Fibroblast of lung (primary cell): ENCODE measurements at regions not wholly inside any gene's neighbourhood (a gene's known extent, or its start where the extent isn't known, plus 50 kb on each side); places are given as distances from the start of the nearest gene placed in this dataset.

Experiments used
- DNase-seq, 2 donors: peaks; one replicate each; pipeline versions ENCODE4 v3.0.0 to v3.0.0-alpha.2; 2010; ENCODE audit warnings: low read depth in 2 of 2
- H2AFZ ChIP-seq: 2 replicates; pipeline ENCODE4 v1.5.1; 2012; ENCODE audit warnings: low read length, control low read depth, inconsistent platforms
- H3K27ac ChIP-seq: 2 replicates; pipeline ENCODE4 v1.5.1; 2011; ENCODE audit warnings: low read length, control low read depth; ENCODE audit not compliant: insufficient read depth
- H3K27me3 ChIP-seq: 2 replicates; pipeline ENCODE4 v1.5.1; 2011; ENCODE audit warnings: mild to moderate bottlenecking, low read length; ENCODE audit not compliant: control insufficient read depth, insufficient read depth
- H3K36me3 ChIP-seq: 2 replicates; pipeline ENCODE4 v1.5.1; 2011; ENCODE audit warnings: low read length; ENCODE audit not compliant: control insufficient read depth, insufficient read depth
- H3K4me1 ChIP-seq: 2 replicates; pipeline ENCODE4 v1.5.1; 2011; ENCODE audit warnings: low read length; ENCODE audit not compliant: control insufficient read depth, insufficient read depth; ENCODE audit errors: extremely low read depth
- H3K4me2 ChIP-seq: 2 replicates; pipeline ENCODE4 v1.5.1; 2011; ENCODE audit warnings: low read length, control low read depth; ENCODE audit not compliant: insufficient read depth; ENCODE audit errors: extremely low read depth
- H3K4me3 ChIP-seq, 4 experiments: fragments of 200-600 bp in 1 of 4; sonication (generic) in 1 of 4; replicated peaks in 1 of 4; 2 replicates each; pipeline ENCODE4 v1.5.1; 2011 to 2016; ENCODE audit warnings: low read length in 4 of 4, low read depth in 3 of 4, mild to moderate bottlenecking in 3 of 4, control low read depth in 2 of 4, inconsistent platforms in 1 of 4, mixed read lengths in 1 of 4; ENCODE audit not compliant: insufficient read depth in 1 of 4; ENCODE audit errors: control extremely low read depth in 1 of 4
- H3K79me2 ChIP-seq: 2 replicates; pipeline ENCODE4 v1.5.1; 2012; ENCODE audit warnings: mild to moderate bottlenecking, low read length, inconsistent platforms; ENCODE audit not compliant: control insufficient read depth, insufficient read depth
- H3K9ac ChIP-seq: 2 replicates; pipeline ENCODE4 v1.5.1; 2011; ENCODE audit warnings: mild to moderate bottlenecking, low read length, control low read depth; ENCODE audit not compliant: insufficient read depth
- H3K9me3 ChIP-seq: 2 replicates; pipeline ENCODE4 v1.5.1; 2012; ENCODE audit warnings: low read depth, low read length; ENCODE audit not compliant: control insufficient read depth, insufficient read depth
- H4K20me1 ChIP-seq: 2 replicates; pipeline ENCODE4 v1.5.1; 2011; ENCODE audit warnings: low read length; ENCODE audit not compliant: control insufficient read depth, insufficient read depth; ENCODE audit errors: extremely low read depth
- EZH2 ChIP-seq: IDR thresholded peaks from 2 replicates; pipeline ENCODE4 v1.5.1; 2012; ENCODE audit warnings: low read length, control low read depth, mild to moderate bottlenecking; ENCODE audit errors: missing control alignments
- TF ChIP-seq, protein P1 (sequence below), 2 donors: IDR thresholded peaks in 1 of 2; conservative IDR thresholded peaks in 1 of 2; 1 replicate in 1 of 2; 2 replicates in 1 of 2; pipeline ENCODE4 v1.5.1; 2011 to 2012; ENCODE audit warnings: low read length in 2 of 2, control low read depth in 1 of 2, inconsistent platforms in 1 of 2, low read depth in 1 of 2, mild to moderate bottlenecking in 1 of 2

DNA sequence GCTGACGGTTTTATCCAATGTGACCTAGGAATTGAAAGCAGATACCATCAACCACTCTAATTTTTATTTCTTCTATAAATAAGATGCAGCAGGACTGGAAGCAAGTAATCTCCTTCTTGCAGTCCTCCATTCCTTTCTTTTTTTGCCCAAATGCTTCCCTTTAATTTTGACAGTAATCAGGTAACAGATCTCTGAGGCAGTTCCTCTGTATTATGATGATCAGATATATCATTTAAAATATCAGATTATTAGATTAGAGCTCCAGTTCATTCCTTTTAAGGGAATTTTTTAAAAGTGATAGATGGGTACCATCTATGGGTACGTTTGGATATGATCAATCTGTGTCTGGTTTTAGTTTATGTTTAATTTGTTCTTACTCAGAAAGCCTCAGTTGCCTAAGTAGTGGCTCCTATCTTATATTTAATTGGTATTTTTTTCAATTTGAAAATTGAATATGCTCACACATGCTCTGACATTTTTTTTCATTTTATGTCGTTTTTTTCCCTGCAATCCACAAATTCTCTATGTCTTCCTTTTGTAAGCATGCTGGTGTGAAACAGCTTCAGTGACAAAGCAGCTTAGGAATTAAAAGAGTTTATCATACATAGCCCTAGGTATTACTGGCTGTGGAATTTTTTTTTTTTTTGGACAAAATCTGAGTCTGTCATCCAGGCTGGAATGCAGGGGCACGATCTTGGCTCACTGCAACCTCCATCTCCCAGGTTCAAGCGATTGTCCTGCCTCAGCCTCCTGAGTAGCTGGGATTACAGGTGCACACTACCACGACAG, 73.7 kb upstream of the ANK2 start:
- Histone ChIP-seq H3K27ac (no peak overlapping the region), H2AFZ (no peak overlapping the region), H3K4me1 (no peaks in the 10 kb centered on the region), H3K9ac (no peak overlapping the region), H3K79me2 (no peaks in the 10 kb centered on the region), H3K4me2 (no peak overlapping the region), H3K36me3 (no peaks in the 10 kb centered on the region), H3K27me3 (no peaks in the 10 kb centered on the region), H4K20me1 (no peaks in the 10 kb centered on the region), H3K9me3 (no peaks in the 10 kb centered on the region), H3K4me3 (no peak overlapping the region)
- peak in 1 of 2 donors; percentile 21 for DNase-seq
- TF ChIP-seq, protein P1, sequence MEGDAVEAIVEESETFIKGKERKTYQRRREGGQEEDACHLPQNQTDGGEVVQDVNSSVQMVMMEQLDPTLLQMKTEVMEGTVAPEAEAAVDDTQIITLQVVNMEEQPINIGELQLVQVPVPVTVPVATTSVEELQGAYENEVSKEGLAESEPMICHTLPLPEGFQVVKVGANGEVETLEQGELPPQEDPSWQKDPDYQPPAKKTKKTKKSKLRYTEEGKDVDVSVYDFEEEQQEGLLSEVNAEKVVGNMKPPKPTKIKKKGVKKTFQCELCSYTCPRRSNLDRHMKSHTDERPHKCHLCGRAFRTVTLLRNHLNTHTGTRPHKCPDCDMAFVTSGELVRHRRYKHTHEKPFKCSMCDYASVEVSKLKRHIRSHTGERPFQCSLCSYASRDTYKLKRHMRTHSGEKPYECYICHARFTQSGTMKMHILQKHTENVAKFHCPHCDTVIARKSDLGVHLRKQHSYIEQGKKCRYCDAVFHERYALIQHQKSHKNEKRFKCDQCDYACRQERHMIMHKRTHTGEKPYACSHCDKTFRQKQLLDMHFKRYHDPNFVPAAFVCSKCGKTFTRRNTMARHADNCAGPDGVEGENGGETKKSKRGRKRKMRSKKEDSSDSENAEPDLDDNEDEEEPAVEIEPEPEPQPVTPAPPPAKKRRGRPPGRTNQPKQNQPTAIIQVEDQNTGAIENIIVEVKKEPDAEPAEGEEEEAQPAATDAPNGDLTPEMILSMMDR (conservative IDR thresholded peaks at IDR 0.05 in 1 of 2, IDR thresholded peaks at IDR 0.05 in 1 of 2; ENCODE audit: low read depth in 1 of 2, low read length in 2 of 2) = no peak

DNA sequence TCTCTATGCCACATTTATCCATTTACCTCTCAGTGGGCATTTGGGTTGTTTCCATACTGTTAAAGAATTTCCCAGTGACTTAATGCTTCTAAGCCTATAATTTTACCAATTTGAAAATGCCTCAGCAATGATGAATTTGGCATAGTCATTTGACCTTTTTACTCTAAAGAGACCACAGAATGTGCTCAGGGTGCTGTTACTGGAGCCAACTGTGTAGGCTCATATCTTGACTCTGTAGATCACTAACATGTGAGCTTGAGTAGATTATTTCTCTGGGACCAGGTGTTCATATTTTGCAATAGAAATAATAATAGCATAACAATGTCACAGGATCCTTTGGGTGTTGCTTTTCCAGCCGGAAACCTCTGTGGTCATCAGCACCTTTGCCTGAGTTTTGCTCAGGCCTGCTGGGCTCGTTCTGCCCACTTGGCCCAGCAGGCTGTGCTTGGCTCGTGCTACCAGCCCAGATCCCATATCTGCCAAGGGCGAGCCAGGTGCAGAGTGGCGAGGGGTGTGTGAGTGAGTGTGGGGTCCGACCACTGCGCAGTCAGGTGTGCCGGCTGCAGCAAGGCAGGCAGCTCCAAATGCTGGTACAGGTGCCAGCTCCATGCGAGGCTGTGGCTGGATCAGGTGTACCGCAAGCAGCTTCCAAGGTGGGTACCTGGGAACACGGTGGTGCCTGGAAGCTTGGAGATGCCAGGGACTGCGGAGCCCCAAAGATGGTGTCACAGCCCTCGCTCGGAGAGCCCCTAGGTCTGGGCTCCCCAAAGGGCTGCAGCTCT, 70.6 kb upstream of the ANK2 start:
- Histone ChIP-seq H3K9ac (no peak overlapping the region), H3K79me2 (no peaks in the 10 kb centered on the region), H2AFZ (no peak overlapping the region), H3K4me1 (no peaks in the 10 kb centered on the region), H4K20me1 (no peaks in the 10 kb centered on the region), H3K27me3 (no peaks in the 10 kb centered on the region), H3K4me3 (no peak overlapping the region), H3K9me3 (no peaks in the 10 kb centered on the region), H3K27ac (no peak overlapping the region), H3K4me2 (no peak overlapping the region), H3K36me3 (no peaks in the 10 kb centered on the region)
- peak; percentile 2 to 40 for DNase-seq
- TF ChIP-seq, protein P1 (conservative IDR thresholded peaks at IDR 0.05 in 1 of 2, IDR thresholded peaks at IDR 0.05 in 1 of 2; ENCODE audit: low read depth in 1 of 2, low read length in 2 of 2) = no peak
- TF ChIP-seq EZH2 = no peak

DNA sequence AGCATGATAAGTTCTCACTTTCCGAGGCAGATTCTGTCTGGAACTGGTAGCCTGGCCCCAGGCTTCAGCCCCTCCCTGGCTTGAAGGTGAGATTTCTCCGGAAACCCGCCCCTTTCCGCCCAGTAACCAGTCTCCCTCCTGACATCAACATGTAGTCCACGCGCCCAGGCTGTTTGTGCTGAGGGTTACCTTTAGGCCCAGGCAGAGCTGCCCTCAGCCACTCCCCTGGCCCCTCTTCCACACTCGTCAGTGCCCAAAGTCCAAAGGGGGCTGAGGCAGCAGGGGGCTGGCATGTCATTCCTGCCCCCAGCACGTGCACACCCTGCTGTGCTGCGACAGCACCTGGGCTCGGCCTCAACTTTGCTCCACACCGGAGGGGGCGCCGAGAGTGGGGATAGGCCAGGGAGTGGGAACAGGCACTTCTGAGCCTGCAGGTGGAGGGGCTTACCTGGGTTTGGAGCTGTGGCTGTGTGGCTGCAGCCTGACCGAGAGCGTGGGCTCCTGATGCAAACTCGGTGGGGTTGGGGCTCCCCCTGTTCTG, 69.5 kb upstream of the ANK2 start:
- Histone ChIP-seq H3K9ac (no peak overlapping the region), H3K27me3 (no peaks in the 10 kb centered on the region)

More for the DNA sequence above, 69.5 kb upstream of the ANK2 start:
- Histone ChIP-seq H4K20me1 (no peaks in the 10 kb centered on the region), H3K4me1 (no peaks in the 10 kb centered on the region), H3K36me3 (no peaks in the 10 kb centered on the region), H3K4me3 (no peak overlapping the region), H3K27ac (no peak overlapping the region), H2AFZ (no peak overlapping the region), H3K9me3 (no peaks in the 10 kb centered on the region), H3K4me2 (no peak overlapping the region), H3K79me2 (no peaks in the 10 kb centered on the region)
- no peak for DNase-seq
- TF ChIP-seq EZH2 = no peak
- TF ChIP-seq, protein P1 (conservative IDR thresholded peaks at IDR 0.05 in 1 of 2, IDR thresholded peaks at IDR 0.05 in 1 of 2; ENCODE audit: low read depth in 1 of 2, low read length in 2 of 2) = no peak
